ENCODE measurements at regions not wholly inside any gene's neighbourhood (a gene's known extent, or its start where the extent isn't known, plus 50 kb on each side); places are given as distances from the start of the nearest gene placed in this dataset.
"Not testable (repeated sequence)": the region's sequence is repeated elsewhere in the genome, so short reads cannot be mapped to it uniquely, and the experiment has no call there.

- H3K9me3 Mint-ChIP-seq: no peaks in the 10 kb centered on the region
- no peak for DNase-seq
- no peaks in the 10 kb centered on the region for H3K27me3 Mint-ChIP-seq
- no peaks in the 10 kb centered on the region for H3K4me1 Mint-ChIP-seq
- H3K4me3 Mint-ChIP-seq: no peak overlapping the region
- ATAC-seq (ENCODE audit: low read depth): no peak
- H3K36me3 Mint-ChIP-seq: no peaks in the 10 kb centered on the region
- POLR2A ChIA-PET: no interaction called here
- H3K27ac Mint-ChIP-seq: no peak overlapping the region
Observed at GRCh38 chr4:164623099-164623498, 130.8 kb upstream of the SMIM31 start.

GRCh38 chr4:164639001-164639400, 114.9 kb upstream of the SMIM31 start:
- H3K27me3 Mint-ChIP-seq: no peaks in the 10 kb centered on the region
- no peaks in the 10 kb centered on the region for H3K4me1 Mint-ChIP-seq
- no peak overlapping the region for H3K4me3 Mint-ChIP-seq
- no peak overlapping the region for H3K27ac Mint-ChIP-seq
- no peak for ATAC-seq (ENCODE audit: low read depth)
- H3K36me3 Mint-ChIP-seq: no peaks in the 10 kb centered on the region
- no peak for DNase-seq
- POLR2A ChIA-PET: no interaction called here
- H3K9me3 Mint-ChIP-seq: no peaks in the 10 kb centered on the region

GRCh38 chr4:164648151-164648848, 105.6 kb upstream of the SMIM31 start:
- H3K27ac Mint-ChIP-seq: no peak overlapping the region
- no peaks in the 10 kb centered on the region for H3K27me3 Mint-ChIP-seq
- H3K4me1 Mint-ChIP-seq: no peaks in the 10 kb centered on the region
- POLR2A ChIA-PET: no interaction called here
- H3K9me3 Mint-ChIP-seq: no peaks in the 10 kb centered on the region
- no peaks in the 10 kb centered on the region for H3K36me3 Mint-ChIP-seq
- ATAC-seq (ENCODE audit: low read depth) (no peak), DNase-seq (no peak)
- no peak overlapping the region for H3K4me3 Mint-ChIP-seq

- H3K4me1 Mint-ChIP-seq: no peaks in the 10 kb centered on the region
- DNase-seq (no peak), ATAC-seq (ENCODE audit: low read depth) (no peak)
- no peak overlapping the region for H3K27ac Mint-ChIP-seq
- POLR2A ChIA-PET: no interaction called here
- no peak overlapping the region for H3K4me3 Mint-ChIP-seq
- H3K9me3 Mint-ChIP-seq: no peaks in the 10 kb centered on the region
- no peaks in the 10 kb centered on the region for H3K36me3 Mint-ChIP-seq
- H3K27me3 Mint-ChIP-seq: no peaks in the 10 kb centered on the region
Observed at GRCh38 chr4:164648849-164649212, 105.1 kb upstream of the SMIM31 start.

GRCh38 chr4:164659765-164660164, 94.2 kb upstream of the SMIM31 start:
- Mint-ChIP-seq H3K36me3 (no peaks in the 10 kb centered on the region), H3K27me3 (no peaks in the 10 kb centered on the region), H3K4me1 (no peaks in the 10 kb centered on the region), H3K4me3 (no peak overlapping the region), H3K9me3 (peaks cover 6% of the 10 kb centered on the region), H3K27ac (no peak overlapping the region)
- POLR2A ChIA-PET: no interaction called here
- ATAC-seq (ENCODE audit: low read depth) (no peak), DNase-seq (no peak)

GRCh38 chr4:164676152-164676551, 77.8 kb upstream of the SMIM31 start:
- H3K4me1 Mint-ChIP-seq; H3K4me3 Mint-ChIP-seq; POLR2A ChIA-PET; H3K27me3 Mint-ChIP-seq; DNase-seq; H3K9me3 Mint-ChIP-seq; ATAC-seq (ENCODE audit: low read depth); H3K27ac Mint-ChIP-seq; H3K36me3 Mint-ChIP-seq: not testable (repeated sequence)

- Mint-ChIP-seq H3K4me1 (no peaks in the 10 kb centered on the region), H3K4me3 (no peak overlapping the region), H3K27me3 (no peaks in the 10 kb centered on the region), H3K9me3 (no peaks in the 10 kb centered on the region), H3K36me3 (no peaks in the 10 kb centered on the region), H3K27ac (no peak overlapping the region)
- ATAC-seq (ENCODE audit: low read depth) (no peak), DNase-seq (no peak)
- POLR2A ChIA-PET: no interaction called here
Observed at GRCh38 chr4:164683040-164683439, 70.9 kb upstream of the SMIM31 start.

- H3K4me1 Mint-ChIP-seq: no peaks in the 10 kb centered on the region
- no peaks in the 10 kb centered on the region for H3K9me3 Mint-ChIP-seq
- no peaks in the 10 kb centered on the region for H3K27me3 Mint-ChIP-seq
- DNase-seq: no peak
- no peak overlapping the region for H3K27ac Mint-ChIP-seq
- POLR2A ChIA-PET: no interaction called here
- ATAC-seq (ENCODE audit: low read depth): no peak
- H3K4me3 Mint-ChIP-seq: no peak overlapping the region
- H3K36me3 Mint-ChIP-seq: no peaks in the 10 kb centered on the region
Observed at GRCh38 chr4:164695650-164696049, 58.3 kb upstream of the SMIM31 start.

GRCh38 chr4:164700471-164700870, 53.5 kb upstream of the SMIM31 start:
- Mint-ChIP-seq H3K27me3 (peaks cover 8% of the 10 kb centered on the region), H3K27ac (no peak overlapping the region), H3K9me3 (no peaks in the 10 kb centered on the region), H3K36me3 (no peaks in the 10 kb centered on the region), H3K4me1 (peaks cover 5% of the 10 kb centered on the region), H3K4me3 (no peak overlapping the region)
- DNase-seq (no peak), ATAC-seq (ENCODE audit: low read depth) (no peak)
- POLR2A ChIA-PET: no interaction called here

- ATAC-seq (ENCODE audit: low read depth) (peak; percentile 30), DNase-seq (no peak)
- POLR2A ChIA-PET: no interaction called here
- Mint-ChIP-seq H3K36me3 (no peaks in the 10 kb centered on the region), H3K4me3 (no peak overlapping the region), H3K9me3 (no peaks in the 10 kb centered on the region), H3K4me1 (peaks cover 5% of the 10 kb centered on the region), H3K27ac (no peak overlapping the region), H3K27me3 (peaks cover 10% of the 10 kb centered on the region)
Observed at GRCh38 chr4:164701665-164702064, 52.3 kb upstream of the SMIM31 start.
